ENCODE measurements at regions not wholly inside any gene's neighbourhood (a gene's known extent, or its start where the extent isn't known, plus 50 kb on each side); places are given as distances from the start of the nearest gene placed in this dataset.

DNA sequence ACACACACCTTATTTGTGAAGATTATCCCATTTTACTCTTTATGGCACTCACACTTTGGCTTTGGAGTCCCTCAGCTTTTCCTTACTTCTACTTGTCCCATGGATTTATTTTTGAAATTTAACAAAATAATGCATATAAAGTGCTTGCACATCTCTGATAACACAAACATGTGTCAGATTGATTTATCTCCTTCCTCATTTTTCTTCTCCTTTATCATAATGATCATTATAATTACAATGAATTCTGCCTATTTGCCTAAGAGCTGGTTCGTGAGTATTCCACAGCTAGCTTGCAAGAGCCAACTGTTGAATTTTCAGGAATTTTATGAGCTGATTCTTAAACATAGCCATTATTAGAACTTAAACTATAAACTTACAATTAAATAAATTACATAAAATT is 347.7 kb downstream of the CHSY3 start:
- no peak for DNase-seq (ENCODE audit: low read depth)

GRCh38 chr5:130243641-130244040 is 339.4 kb downstream of the CHSY3 start:
- no peak for DNase-seq (ENCODE audit: low read depth)

GRCh38 chr5:130237721-130238120 is 333.5 kb downstream of the CHSY3 start:
- no peak for DNase-seq (ENCODE audit: low read depth)
